SJSA1 (cell line): ENCODE measurements at regions not wholly inside any gene's neighbourhood (a gene's known extent, or its start where the extent isn't known, plus 50 kb on each side); places are given as distances from the start of the nearest gene placed in this dataset.
A peak's percentile ranks its signal among the peaks of the same experiment; 100 is the strongest.
"Not testable (repeated sequence)": the region's sequence is repeated elsewhere in the genome, so short reads cannot be mapped to it uniquely, and the experiment has no call there.

Experiments
- DNase-seq, 2 experiments: peaks; one replicate each; pipeline ENCODE4 v3.0.0-alpha.2; 2015 to 2020; ENCODE audit warnings: low spot score in 2 of 2, low read depth in 1 of 2
- H3K27ac ChIP-seq: fragments of 250-450 bp; sonication (Bioruptor Pico); 2 replicates; pipeline ENCODE4 v1.5.1; 2020; ENCODE audit warnings: mild to moderate bottlenecking, moderate library complexity
- H3K27me3 ChIP-seq: fragments of 250-450 bp; sonication (Bioruptor Pico); replicated peaks from 2 replicates; pipeline ENCODE4 v1.5.1; 2020; ENCODE audit warnings: mild to moderate bottlenecking, moderate library complexity
- H3K36me3 ChIP-seq: fragments of 250-450 bp; sonication (Bioruptor Pico); 2 replicates; pipeline ENCODE4 v1.5.1; 2020; ENCODE audit warnings: mild to moderate bottlenecking
- H3K4me1 ChIP-seq: fragments of 250-450 bp; sonication (Bioruptor Pico); replicated peaks from 2 replicates; pipeline ENCODE4 v1.6.1; 2021; ENCODE audit warnings: mild to moderate bottlenecking
- H3K4me3 ChIP-seq: fragments of 250-450 bp; sonication (Bioruptor Pico); 2 replicates; pipeline ENCODE4 v1.5.1; 2020; ENCODE audit warnings: mild to moderate bottlenecking
- H3K9me3 ChIP-seq: fragments of 250-450 bp; sonication (Bioruptor Pico); replicated peaks from 2 replicates; pipeline ENCODE4 v1.5.1; 2020; ENCODE audit warnings: mild to moderate bottlenecking

GRCh38 chr15:30791239-30792175, 112.2 kb upstream of the FAN1 start:
- no peak for DNase-seq
- Histone ChIP-seq H3K27ac (no peak overlapping the region), H3K4me3 (no peak overlapping the region), H3K36me3 (no peaks in the 10 kb centered on the region), H3K27me3 (no peaks in the 10 kb centered on the region), H3K9me3 (no peaks in the 10 kb centered on the region), H3K4me1 (no peaks in the 10 kb centered on the region)

GRCh38 chr15:30792843-30793242, 110.9 kb upstream of the FAN1 start:
- H3K4me3 ChIP-seq, H3K27me3 ChIP-seq, H3K4me1 ChIP-seq, H3K36me3 ChIP-seq, DNase-seq, H3K27ac ChIP-seq, H3K9me3 ChIP-seq: not testable (repeated sequence)

GRCh38 chr15:30794388-30794787, 109.3 kb upstream of the FAN1 start:
- Histone ChIP-seq H3K4me3 (no peak overlapping the region), H3K9me3 (no peaks in the 10 kb centered on the region), H3K36me3 (no peaks in the 10 kb centered on the region), H3K27me3 (no peaks in the 10 kb centered on the region), H3K27ac (no peak overlapping the region), H3K4me1 (no peaks in the 10 kb centered on the region)
- DNase-seq = no peak

- not testable (repeated sequence) for H3K27me3 ChIP-seq, H3K4me1 ChIP-seq
These were observed 104.2 kb upstream of the FAN1 start for GRCh38 chr15:30799565-30799964.

GRCh38 chr15:30801140-30801895, 102.4 kb upstream of the FAN1 start:
- not testable (repeated sequence) for H3K36me3 ChIP-seq, H3K4me1 ChIP-seq, H3K27ac ChIP-seq, DNase-seq, H3K4me3 ChIP-seq, H3K9me3 ChIP-seq, H3K27me3 ChIP-seq

More at GRCh38 chr15:30799565-30799964, 104.2 kb upstream of the FAN1 start:
- H3K9me3 ChIP-seq, H3K4me3 ChIP-seq, H3K27ac ChIP-seq, H3K36me3 ChIP-seq, DNase-seq: not testable (repeated sequence)

GRCh38 chr15:30802001-30802400, 101.7 kb upstream of the FAN1 start:
- not testable (repeated sequence) for H3K27ac ChIP-seq, H3K9me3 ChIP-seq, H3K27me3 ChIP-seq, DNase-seq, H3K36me3 ChIP-seq, H3K4me1 ChIP-seq, H3K4me3 ChIP-seq

- H3K27me3 ChIP-seq, H3K9me3 ChIP-seq, DNase-seq, H3K27ac ChIP-seq, H3K4me3 ChIP-seq, H3K36me3 ChIP-seq, H3K4me1 ChIP-seq: not testable (repeated sequence)
These were observed 100.0 kb upstream of the FAN1 start for GRCh38 chr15:30803703-30804102.

- Histone ChIP-seq H3K9me3 (no peaks in the 10 kb centered on the region), H3K4me1 (no peaks in the 10 kb centered on the region), H3K36me3 (no peaks in the 10 kb centered on the region), H3K27ac (no peak overlapping the region), H3K4me3 (no peak overlapping the region), H3K27me3 (no peaks in the 10 kb centered on the region)
- no peak for DNase-seq
These were observed 87.3 kb upstream of the FAN1 start for GRCh38 chr15:30816430-30816829.

- peak; percentile 84 to 91 for DNase-seq
- not testable (repeated sequence) for H3K9me3 ChIP-seq, H3K27me3 ChIP-seq
- Histone ChIP-seq H3K4me3 (peak overlapping the region; percentile 62), H3K36me3 (peaks cover 23% of the 10 kb centered on the region), H3K27ac (peak overlapping the region; percentile 86), H3K4me1 (peaks cover 12% of the 10 kb centered on the region)
These were observed 80.5 kb upstream of the FAN1 start for GRCh38 chr15:30823068-30823813.

- Histone ChIP-seq H3K36me3 (peaks cover 37% of the 10 kb centered on the region), H3K4me3 (peak overlapping the region; percentile 62), H3K4me1 (peaks cover 15% of the 10 kb centered on the region), H3K27me3 (no peaks in the 10 kb centered on the region), H3K9me3 (no peaks in the 10 kb centered on the region), H3K27ac (no peak overlapping the region)
- no peak for DNase-seq
These were observed 79.1 kb upstream of the FAN1 start for GRCh38 chr15:30824518-30825195.

- Histone ChIP-seq H3K4me1 (peaks cover 25% of the 10 kb centered on the region), H3K4me3 (no peak overlapping the region), H3K9me3 (no peaks in the 10 kb centered on the region), H3K27me3 (no peaks in the 10 kb centered on the region), H3K27ac (no peak overlapping the region), H3K36me3 (peaks cover 53% of the 10 kb centered on the region)
- no peak for DNase-seq
These were observed 76.0 kb upstream of the FAN1 start for GRCh38 chr15:30827625-30828303.

- not testable (repeated sequence) for H3K9me3 ChIP-seq, H3K27me3 ChIP-seq, H3K4me3 ChIP-seq
- Histone ChIP-seq H3K27ac (peak overlapping the region; percentile 7; the same call in 1 of the 2 replicates), H3K36me3 (peaks cover 58% of the 10 kb centered on the region), H3K4me1 (peaks cover 22% of the 10 kb centered on the region)
- DNase-seq = peak in 1 of 2 experiments; percentile 4
These were observed 75.4 kb upstream of the FAN1 start for GRCh38 chr15:30828304-30828639.

GRCh38 chr15:30830961-30831360, 72.8 kb upstream of the FAN1 start:
- peaks cover 14% of the 10 kb centered on the region for H3K4me1 ChIP-seq
- no peaks in the 10 kb centered on the region for H3K9me3 ChIP-seq
- no peak overlapping the region for H3K27ac ChIP-seq
- no peak overlapping the region for H3K4me3 ChIP-seq
- DNase-seq = no peak
- peaks cover 66% of the 10 kb centered on the region for H3K36me3 ChIP-seq
- H3K27me3 ChIP-seq = no peaks in the 10 kb centered on the region
